ENCODE measurements at regions not wholly inside any gene's neighbourhood (a gene's known extent, or its start where the extent isn't known, plus 50 kb on each side); places are given as distances from the start of the nearest gene placed in this dataset.

- no peak for TF ChIP-seq CTCF (IDR thresholded peaks at IDR 0.05; ENCODE audit: low read length)
- TF ChIP-seq EZH2 (IDR thresholded peaks at IDR 0.05; ENCODE audit: borderline replicate concordance, low read length), result no peak
Measured at GRCh38 chr12:107440606-107441005, 245.0 kb upstream of the PWP1 start.

All from OCI-LY1 (cell line).